Neural progenitor cell (in vitro differentiated cells): ENCODE measurements at regions not wholly inside any gene's neighbourhood (a gene's known extent, or its start where the extent isn't known, plus 50 kb on each side); places are given as distances from the start of the nearest gene placed in this dataset.

Experiments
- CTCF ChIP-seq: fragments of 200-600 bp; sonication (generic); IDR thresholded peaks from 2 replicates; pipeline ENCODE4 v1.5.1; 2017; ENCODE audit warnings: antibody characterized with exemption, mild to moderate bottlenecking
- EZH2 ChIP-seq: fragments of 200-600 bp; sonication (generic); IDR thresholded peaks from 2 replicates; pipeline ENCODE4 v1.6.1; 2017; ENCODE audit warnings: antibody characterized with exemption, mild to moderate bottlenecking, moderate library complexity
- EZH2phosphoT487 ChIP-seq: fragments of 200-600 bp; sonication (generic); IDR thresholded peaks from 2 replicates; pipeline ENCODE4 v1.6.1; 2017; ENCODE audit warnings: antibody characterized with exemption

- TF ChIP-seq CTCF = no peak
- TF ChIP-seq EZH2phosphoT487 = no peak
- no peak for TF ChIP-seq EZH2
Observed at GRCh38 chr14:31952573-31952972, 124.5 kb upstream of the ARHGAP5 start.
